Sigmoid colon (tissue), 6 donors: ENCODE measurements at regions not wholly inside any gene's neighbourhood (a gene's known extent, or its start where the extent isn't known, plus 50 kb on each side); places are given as distances from the start of the nearest gene placed in this dataset.

ENCODE experiments used
- DNase-seq: peaks from one replicate; pipeline ENCODE4 v3.0.0-alpha.2; 2019
- H3K27ac ChIP-seq, 4 donors: fragments of 200-600 bp; sonication (generic); one replicate each; pipeline ENCODE4 v1.5.1; 2016 to 2019; ENCODE audit warnings: mild to moderate bottlenecking in 1 of 4
- H3K27me3 ChIP-seq, 3 donors: fragments of 200-600 bp; sonication (generic); one replicate each; pipeline ENCODE4 v1.5.1; 2019; ENCODE audit warnings: mild to moderate bottlenecking in 1 of 3
- H3K36me3 ChIP-seq, 4 donors: fragments of 200-600 bp; sonication (generic); one replicate each; pipeline ENCODE4 v1.5.1; 2016 to 2019
- H3K4me1 ChIP-seq, 4 donors: fragments of 200-600 bp; sonication (generic); one replicate each; pipeline ENCODE4 v1.5.1; 2017 to 2019
- H3K4me3 ChIP-seq, 4 donors: fragments of 200-600 bp; sonication (generic); one replicate each; pipeline ENCODE4 v1.5.1; 2017 to 2019; ENCODE audit warnings: mild to moderate bottlenecking in 2 of 4, moderate library complexity in 1 of 4
- H3K9me3 ChIP-seq, 4 donors: fragments of 200-600 bp in 3 of 4; sonication (generic) in 3 of 4; one replicate each; pipeline versions ENCODE4 v1.5.1 to v1.6.1; 2013 to 2019
- CTCF ChIP-seq, 4 experiments: fragments of 450-650 bp in 3 of 4; fragments of 200-600 bp in 1 of 4; IDR thresholded peaks; one replicate each; pipeline ENCODE4 v1.5.1; 2016 to 2019; ENCODE audit warnings: antibody characterized with exemption in 4 of 4, mild to moderate bottlenecking in 3 of 4, moderate library complexity in 2 of 4
- EP300 ChIP-seq, 4 donors: sonication (generic); formaldehyde crosslinking; IDR thresholded peaks; one replicate each; pipeline ENCODE4 v1.6.1; 2017; ENCODE audit warnings: antibody characterized with exemption in 4 of 4
- POLR2A ChIP-seq, 2 donors: fragments of 450-650 bp; IDR thresholded peaks; one replicate each; pipeline ENCODE4 v1.6.1; 2016; ENCODE audit warnings: antibody characterized with exemption in 2 of 2, mild to moderate bottlenecking in 2 of 2, moderate library complexity in 2 of 2
- POLR2AphosphoS5 ChIP-seq, 4 donors: sonication (generic); formaldehyde crosslinking; IDR thresholded peaks; one replicate each; pipeline ENCODE4 v1.6.1; 2017; ENCODE audit warnings: antibody characterized with exemption in 4 of 4
- WGBS, 2 donors: extraction: QIAGEN DNeasy Blood & Tissue Kit; methylation state at CpG; one replicate each; pipeline ENCODE4 v1.1.7; 2013; 5-methylcytosine and 5-hydroxymethylcytosine counted together
- intact Hi-C: fragments of 100-400 bp; cut with DNase I; formaldehyde crosslinking; loops from one replicate; pipeline ENCODE4 v1.15.1; 2023
- donor health status: healthy with polysubstance abuse.
- donor health status: healthy.

GRCh38 chr14:42572032-42572431 is 965.4 kb downstream of the LRFN5 start:
- no peaks in the 10 kb centered on the region for H3K27me3 ChIP-seq
- no peaks in the 10 kb centered on the region for H3K36me3 ChIP-seq
- H3K4me1 ChIP-seq: no peaks in the 10 kb centered on the region
- H3K27ac ChIP-seq: no peak overlapping the region
- no peak overlapping the region for H3K4me3 ChIP-seq
- intact Hi-C loops: no loop called here
- H3K9me3 ChIP-seq: peaks cover 0 to 15% (median 5%) of the 10 kb centered on the region in 4 donors
- no peak for DNase-seq
- TF ChIP-seq POLR2AphosphoS5 (IDR thresholded peaks at IDR 0.05): no peak
- no peak for TF ChIP-seq EP300 (IDR thresholded peaks at IDR 0.05)
- no peak for TF ChIP-seq POLR2A (IDR thresholded peaks at IDR 0.05)
- no peak for TF ChIP-seq CTCF (IDR thresholded peaks at IDR 0.05)
- 86 to 87% methylated on average over 2 of the region's 2 CpGs for WGBS, 2 donors

- Histone ChIP-seq H3K27me3 (no peaks in the 10 kb centered on the region), H3K4me3 (no peak overlapping the region), H3K36me3 (no peaks in the 10 kb centered on the region), H3K4me1 (no peaks in the 10 kb centered on the region), H3K9me3 (peaks cover 0 to 15% (median 0%) of the 10 kb centered on the region in 4 donors), H3K27ac (no peak overlapping the region)
- DNase-seq: no peak
- intact Hi-C loops: no loop called here
- TF ChIP-seq POLR2AphosphoS5 (IDR thresholded peaks at IDR 0.05) (no peak), CTCF (IDR thresholded peaks at IDR 0.05) (no peak), EP300 (IDR thresholded peaks at IDR 0.05) (no peak), POLR2A (IDR thresholded peaks at IDR 0.05) (no peak)
- 65 to 76% methylated on average over 3 of the region's 3 CpGs for WGBS, 2 donors
Observed at GRCh38 chr14:42569227-42569626, 962.6 kb downstream of the LRFN5 start.

GRCh38 chr14:42565556-42565955 is 958.9 kb downstream of the LRFN5 start:
- peaks cover 0 to 12% (median 0%) of the 10 kb centered on the region in 4 donors for H3K9me3 ChIP-seq
- intact Hi-C loops: no loop called here
- TF ChIP-seq POLR2A (IDR thresholded peaks at IDR 0.05) (no peak), POLR2AphosphoS5 (IDR thresholded peaks at IDR 0.05) (no peak), EP300 (IDR thresholded peaks at IDR 0.05) (no peak), CTCF (IDR thresholded peaks at IDR 0.05) (no peak)
- H3K27me3 ChIP-seq: no peaks in the 10 kb centered on the region
- no peak overlapping the region for H3K4me3 ChIP-seq
- H3K27ac ChIP-seq: no peak overlapping the region
- no peaks in the 10 kb centered on the region for H3K4me1 ChIP-seq
- no peaks in the 10 kb centered on the region for H3K36me3 ChIP-seq
- no peak for DNase-seq

GRCh38 chr14:42563313-42563712 is 956.6 kb downstream of the LRFN5 start:
- no peaks in the 10 kb centered on the region for H3K4me1 ChIP-seq
- intact Hi-C loops: no loop called here
- H3K4me3 ChIP-seq: no peak overlapping the region
- no peak overlapping the region for H3K27ac ChIP-seq
- no peak for TF ChIP-seq CTCF (IDR thresholded peaks at IDR 0.05)
- TF ChIP-seq POLR2A (IDR thresholded peaks at IDR 0.05): no peak
- TF ChIP-seq EP300 (IDR thresholded peaks at IDR 0.05): no peak
- TF ChIP-seq POLR2AphosphoS5 (IDR thresholded peaks at IDR 0.05): no peak
- no peaks in the 10 kb centered on the region for H3K9me3 ChIP-seq
- no peaks in the 10 kb centered on the region for H3K36me3 ChIP-seq
- no peaks in the 10 kb centered on the region for H3K27me3 ChIP-seq
- DNase-seq: no peak

GRCh38 chr14:42556551-42556950 is 949.9 kb downstream of the LRFN5 start:
- TF ChIP-seq EP300 (IDR thresholded peaks at IDR 0.05) (no peak), POLR2A (IDR thresholded peaks at IDR 0.05) (no peak), CTCF (IDR thresholded peaks at IDR 0.05) (no peak)
- Histone ChIP-seq H3K27me3 (no peaks in the 10 kb centered on the region), H3K4me3 (no peak overlapping the region), H3K36me3 (no peaks in the 10 kb centered on the region), H3K9me3 (no peaks in the 10 kb centered on the region), H3K4me1 (peaks cover 0 to 17% (median 5%) of the 10 kb centered on the region in 4 donors), H3K27ac (no peak overlapping the region)
- WGBS, 2 donors: 40 to 53% methylated on average over 2 of the region's 2 CpGs
- no peak for DNase-seq
- intact Hi-C loops: no loop called here
